Adipocyte (in vitro differentiated cells): ENCODE measurements at regions not wholly inside any gene's neighbourhood (a gene's known extent, or its start where the extent isn't known, plus 50 kb on each side); places are given as distances from the start of the nearest gene placed in this dataset.

ENCODE experiments used
- DNase-seq: peaks from one replicate; pipeline ENCODE4 v3.0.0-alpha.2; 2015; ENCODE audit warnings: low read depth
- H3K27me3 ChIP-seq: replicated peaks from 2 replicates; pipeline ENCODE4 v1.7.0; 2013; ENCODE audit warnings: mild to moderate bottlenecking, low read length, moderate library complexity; ENCODE audit not compliant: control insufficient read depth, insufficient read depth
- H3K36me3 ChIP-seq: 2 replicates; pipeline ENCODE4 v1.7.0; 2013; ENCODE audit warnings: low read length, mild to moderate bottlenecking, moderate library complexity; ENCODE audit not compliant: control insufficient read depth, insufficient read depth, severe bottlenecking
- H3K4me1 ChIP-seq: 2 replicates; pipeline ENCODE4 v1.7.0; 2013; ENCODE audit warnings: mild to moderate bottlenecking, low read length, moderate library complexity; ENCODE audit not compliant: control insufficient read depth, insufficient read depth
- H3K4me3 ChIP-seq: 2 replicates; pipeline ENCODE4 v1.7.0; 2013; ENCODE audit warnings: mild to moderate bottlenecking, low read length, moderate library complexity
- H3K9ac ChIP-seq: 2 replicates; pipeline ENCODE4 v1.7.0; 2013; ENCODE audit warnings: mild to moderate bottlenecking, low read length, moderate library complexity
- H3K9me3 ChIP-seq: 2 replicates; pipeline ENCODE4 v1.7.0; 2013; ENCODE audit warnings: mild to moderate bottlenecking, low read length, moderate library complexity; ENCODE audit not compliant: control insufficient read depth

DNA sequence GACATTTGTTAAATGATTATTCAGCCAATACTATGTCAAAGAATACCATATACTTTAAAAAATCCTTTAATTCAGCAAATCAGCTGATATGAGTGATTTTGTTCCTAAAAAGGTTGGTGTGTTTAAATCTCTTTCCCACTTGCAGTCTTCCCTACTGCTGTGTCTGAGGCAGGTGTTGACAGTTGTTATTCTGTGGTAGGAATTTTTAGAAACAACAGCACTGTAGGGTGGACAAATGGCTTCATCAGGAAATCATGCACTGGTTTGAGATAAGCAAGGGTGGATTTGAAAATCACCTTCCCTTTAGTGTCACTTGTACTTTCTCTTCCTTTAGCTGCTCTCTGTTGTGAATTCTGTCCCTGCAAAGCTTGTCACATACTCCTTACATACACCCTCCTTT lies 213.7 kb upstream of the SGK1 start:
- H3K9me3 ChIP-seq, result no peaks in the 10 kb centered on the region
- H3K4me3 ChIP-seq, result no peak overlapping the region
- H3K27me3 ChIP-seq, result no peaks in the 10 kb centered on the region
- DNase-seq, result no peak
- H3K4me1 ChIP-seq, result no peaks in the 10 kb centered on the region
- H3K9ac ChIP-seq, result no peak overlapping the region
- no peaks in the 10 kb centered on the region for H3K36me3 ChIP-seq

- H3K9me3 ChIP-seq, result no peaks in the 10 kb centered on the region
- no peaks in the 10 kb centered on the region for H3K36me3 ChIP-seq
- H3K27me3 ChIP-seq, result no peaks in the 10 kb centered on the region
- DNase-seq, result no peak
- no peaks in the 10 kb centered on the region for H3K4me1 ChIP-seq
- H3K9ac ChIP-seq, result no peak overlapping the region
- H3K4me3 ChIP-seq, result no peak overlapping the region
Measured at GRCh38 chr6:134531188-134531551, 213.3 kb upstream of the SGK1 start.

- DNase-seq, result peak; percentile 22
- Histone ChIP-seq H3K9ac (no peak overlapping the region), H3K9me3 (no peaks in the 10 kb centered on the region), H3K36me3 (no peaks in the 10 kb centered on the region), H3K27me3 (no peaks in the 10 kb centered on the region), H3K4me1 (no peaks in the 10 kb centered on the region), H3K4me3 (no peak overlapping the region)
Measured at GRCh38 chr6:134529921-134530320, 212.0 kb upstream of the SGK1 start.

- Histone ChIP-seq H3K9me3 (no peaks in the 10 kb centered on the region), H3K36me3 (no peaks in the 10 kb centered on the region), H3K4me1 (no peaks in the 10 kb centered on the region), H3K27me3 (no peaks in the 10 kb centered on the region), H3K9ac (no peak overlapping the region), H3K4me3 (no peak overlapping the region)
- DNase-seq, result no peak
Measured at GRCh38 chr6:134529305-134529704, 211.4 kb upstream of the SGK1 start.

- Histone ChIP-seq H3K36me3 (no peaks in the 10 kb centered on the region), H3K27me3 (no peaks in the 10 kb centered on the region), H3K4me3 (no peak overlapping the region), H3K9me3 (no peaks in the 10 kb centered on the region), H3K4me1 (no peaks in the 10 kb centered on the region), H3K9ac (no peak overlapping the region)
- DNase-seq, result no peak
Measured at GRCh38 chr6:134527108-134527787, 209.3 kb upstream of the SGK1 start.

DNA sequence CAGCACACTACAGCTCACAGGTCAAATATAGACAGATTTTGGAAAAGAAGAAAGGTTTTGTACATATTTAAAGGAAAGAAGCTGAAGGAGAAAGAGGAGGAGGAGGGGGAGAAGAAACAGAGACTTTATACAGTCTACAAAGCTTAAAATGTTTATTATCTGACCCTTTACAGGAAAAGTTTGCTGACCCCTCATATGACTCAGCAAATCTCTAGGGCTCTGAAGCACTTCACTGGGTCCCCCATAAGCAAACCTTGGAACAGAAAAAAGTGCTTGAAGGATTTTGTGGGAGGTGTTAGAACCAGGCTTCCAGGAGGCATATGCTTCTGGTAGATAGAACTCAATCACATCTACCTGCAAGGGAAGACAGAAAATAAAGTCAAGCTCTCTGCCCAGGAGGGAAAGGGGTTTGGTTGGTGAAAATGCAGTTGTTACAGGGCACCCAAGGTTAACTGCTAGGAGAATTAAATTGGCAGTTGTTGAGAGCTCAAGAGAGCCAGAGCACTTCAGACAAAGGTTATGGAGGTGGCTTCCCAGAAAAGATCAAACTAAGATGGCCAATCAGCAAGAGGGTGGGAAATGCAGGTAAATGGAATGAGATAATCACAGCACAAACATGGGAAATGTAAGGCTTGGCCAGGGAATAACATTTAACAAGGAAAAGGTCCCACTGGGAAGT lies 207.4 kb upstream of the SGK1 start:
- Histone ChIP-seq H3K4me1 (peaks cover 11% of the 10 kb centered on the region), H3K9ac (no peak overlapping the region), H3K36me3 (no peaks in the 10 kb centered on the region), H3K27me3 (no peaks in the 10 kb centered on the region), H3K9me3 (no peaks in the 10 kb centered on the region), H3K4me3 (no peak overlapping the region)
- DNase-seq, result no peak

DNA sequence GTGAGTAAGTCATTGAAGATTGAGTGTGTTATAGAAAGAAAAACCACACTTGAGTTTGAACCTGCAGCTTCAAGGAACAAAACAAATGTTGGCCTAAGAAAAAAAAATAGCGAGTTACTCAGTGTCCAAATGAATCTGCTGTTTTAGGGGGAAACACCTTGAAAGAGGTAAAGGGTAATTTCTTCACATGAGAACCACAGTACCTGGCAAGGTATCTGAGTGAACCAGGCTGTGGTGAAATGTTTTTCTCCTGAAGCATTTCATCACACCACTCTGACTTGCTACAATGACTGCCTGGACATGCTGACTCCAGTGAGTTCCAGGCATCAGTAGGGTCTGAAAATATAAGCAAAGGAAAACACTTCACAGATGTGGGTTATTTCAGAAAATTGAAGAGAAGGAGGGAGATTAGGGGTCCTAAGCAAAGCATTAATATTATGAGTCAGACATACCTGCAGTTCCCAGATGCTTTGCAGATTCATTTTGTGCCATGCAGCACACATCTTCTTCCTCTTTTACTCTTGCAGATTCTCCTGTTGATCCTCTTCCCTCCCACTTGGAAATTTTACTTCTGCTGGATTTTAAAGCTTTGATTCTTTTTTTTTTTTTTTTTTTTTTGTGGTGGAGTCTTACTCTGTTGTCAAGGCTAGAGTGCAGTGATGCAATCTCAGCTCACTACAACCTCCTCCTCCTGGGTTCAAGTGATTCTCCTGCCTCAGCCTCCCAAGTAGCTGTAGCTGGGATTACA lies 206.2 kb upstream of the SGK1 start:
- H3K9me3 ChIP-seq, result no peaks in the 10 kb centered on the region
- no peaks in the 10 kb centered on the region for H3K27me3 ChIP-seq
- no peak for DNase-seq
- no peak overlapping the region for H3K9ac ChIP-seq
- no peak overlapping the region for H3K4me3 ChIP-seq
- peaks cover 14% of the 10 kb centered on the region for H3K4me1 ChIP-seq
- H3K36me3 ChIP-seq, result no peaks in the 10 kb centered on the region

- Histone ChIP-seq H3K27me3 (no peaks in the 10 kb centered on the region), H3K9me3 (no peaks in the 10 kb centered on the region), H3K4me3 (no peak overlapping the region), H3K36me3 (no peaks in the 10 kb centered on the region), H3K4me1 (peaks cover 15% of the 10 kb centered on the region), H3K9ac (no peak overlapping the region)
- DNase-seq, result no peak
Measured at GRCh38 chr6:134523051-134523450, 205.1 kb upstream of the SGK1 start.

- Histone ChIP-seq H3K4me1 (peaks cover 34% of the 10 kb centered on the region), H3K27me3 (no peaks in the 10 kb centered on the region), H3K9me3 (no peaks in the 10 kb centered on the region), H3K4me3 (peak overlapping the region; percentile 64), H3K36me3 (no peaks in the 10 kb centered on the region), H3K9ac (no peak overlapping the region)
- no peak for DNase-seq
Measured at GRCh38 chr6:134521116-134521501, 203.2 kb upstream of the SGK1 start.

GRCh38 chr6:134520181-134521115 lies 202.5 kb upstream of the SGK1 start:
- Histone ChIP-seq H3K36me3 (no peaks in the 10 kb centered on the region), H3K4me1 (peaks cover 39% of the 10 kb centered on the region), H3K27me3 (no peaks in the 10 kb centered on the region), H3K9ac (no peak overlapping the region), H3K9me3 (no peaks in the 10 kb centered on the region), H3K4me3 (peak overlapping the region; percentile 64)
- DNase-seq, result peak; percentile 15

GRCh38 chr6:134519465-134519864 lies 201.6 kb upstream of the SGK1 start:
- Histone ChIP-seq H3K4me1 (peaks cover 39% of the 10 kb centered on the region), H3K9me3 (no peaks in the 10 kb centered on the region), H3K4me3 (no peak overlapping the region), H3K27me3 (no peaks in the 10 kb centered on the region), H3K36me3 (no peaks in the 10 kb centered on the region), H3K9ac (no peak overlapping the region)
- DNase-seq, result no peak
